ENCODE measurements at regions not wholly inside any gene's neighbourhood (a gene's known extent, or its start where the extent isn't known, plus 50 kb on each side); places are given as distances from the start of the nearest gene placed in this dataset.

DNA sequence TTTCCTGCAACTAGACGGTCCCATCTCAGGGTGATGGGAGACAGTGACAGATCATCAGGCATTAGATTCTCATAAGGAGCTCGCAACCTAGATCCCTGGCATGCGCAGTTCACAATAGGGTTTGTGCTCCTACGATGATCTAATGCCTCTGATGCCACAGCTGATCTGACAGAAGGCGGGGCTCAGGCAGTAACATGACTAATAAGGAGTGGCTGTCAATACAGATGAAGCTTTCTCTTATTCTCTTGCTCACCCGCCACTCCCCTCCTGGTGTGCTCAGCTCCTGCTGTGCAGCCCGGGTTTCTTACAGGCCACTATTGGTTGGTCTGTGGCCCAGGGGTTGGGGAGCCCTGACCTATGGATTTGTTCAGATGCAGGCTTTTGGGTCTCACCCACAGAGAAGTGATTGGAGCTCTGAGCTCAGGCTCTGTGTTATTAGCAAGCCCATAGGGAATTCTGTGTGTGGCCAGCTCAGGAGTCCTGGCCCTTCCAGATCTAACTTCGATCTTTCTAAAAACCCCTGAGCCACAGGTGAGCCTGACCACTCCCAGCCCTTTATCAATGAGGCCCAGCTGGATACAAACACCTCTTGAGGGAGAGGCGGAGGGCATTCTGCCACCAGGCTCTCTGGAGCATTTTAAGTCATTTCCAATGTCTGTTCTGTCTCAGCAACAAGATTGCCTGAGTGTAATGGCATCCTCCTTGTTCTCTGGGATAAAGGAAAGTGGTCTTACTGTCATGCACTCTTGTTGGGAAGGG lies 351.8 kb downstream of the BUD13 start:
- TF ChIP-seq, protein P1, sequence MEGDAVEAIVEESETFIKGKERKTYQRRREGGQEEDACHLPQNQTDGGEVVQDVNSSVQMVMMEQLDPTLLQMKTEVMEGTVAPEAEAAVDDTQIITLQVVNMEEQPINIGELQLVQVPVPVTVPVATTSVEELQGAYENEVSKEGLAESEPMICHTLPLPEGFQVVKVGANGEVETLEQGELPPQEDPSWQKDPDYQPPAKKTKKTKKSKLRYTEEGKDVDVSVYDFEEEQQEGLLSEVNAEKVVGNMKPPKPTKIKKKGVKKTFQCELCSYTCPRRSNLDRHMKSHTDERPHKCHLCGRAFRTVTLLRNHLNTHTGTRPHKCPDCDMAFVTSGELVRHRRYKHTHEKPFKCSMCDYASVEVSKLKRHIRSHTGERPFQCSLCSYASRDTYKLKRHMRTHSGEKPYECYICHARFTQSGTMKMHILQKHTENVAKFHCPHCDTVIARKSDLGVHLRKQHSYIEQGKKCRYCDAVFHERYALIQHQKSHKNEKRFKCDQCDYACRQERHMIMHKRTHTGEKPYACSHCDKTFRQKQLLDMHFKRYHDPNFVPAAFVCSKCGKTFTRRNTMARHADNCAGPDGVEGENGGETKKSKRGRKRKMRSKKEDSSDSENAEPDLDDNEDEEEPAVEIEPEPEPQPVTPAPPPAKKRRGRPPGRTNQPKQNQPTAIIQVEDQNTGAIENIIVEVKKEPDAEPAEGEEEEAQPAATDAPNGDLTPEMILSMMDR (IDR thresholded peaks at IDR 0.05; ENCODE audit: low read depth, low read length, missing control alignments) = no peak
- no peak overlapping the region for H3K4me3 ChIP-seq (replicated peaks; ENCODE audit: low read depth, low read length)
- DNase-seq (ENCODE audit: extremely low read depth, low read depth) = no peak

DNA sequence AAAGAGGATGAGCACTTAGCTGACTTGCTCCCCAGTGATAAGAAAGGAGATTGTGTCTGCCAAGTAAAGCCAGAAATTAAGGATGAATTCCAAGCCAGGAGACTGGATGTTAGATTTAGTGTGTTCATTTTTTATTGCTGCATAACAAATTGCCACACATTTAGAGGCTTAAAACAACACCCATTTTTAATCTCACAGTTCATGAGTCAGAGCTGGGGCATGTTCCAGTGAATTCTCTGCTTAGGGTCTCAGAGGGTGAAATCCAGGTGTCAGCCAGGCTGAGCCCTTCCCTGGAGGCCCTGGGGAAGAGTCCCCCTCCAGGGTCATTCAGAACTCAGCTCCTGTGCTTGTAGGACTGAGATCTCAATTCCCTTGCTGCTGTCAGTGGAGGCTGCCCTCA lies 352.8 kb downstream of the BUD13 start:
- no peak overlapping the region for H3K4me3 ChIP-seq (replicated peaks; ENCODE audit: low read depth, low read length)
- TF ChIP-seq, protein P1 (IDR thresholded peaks at IDR 0.05; ENCODE audit: low read depth, low read length, missing control alignments) = no peak
- DNase-seq (ENCODE audit: extremely low read depth, low read depth) = no peak

DNA sequence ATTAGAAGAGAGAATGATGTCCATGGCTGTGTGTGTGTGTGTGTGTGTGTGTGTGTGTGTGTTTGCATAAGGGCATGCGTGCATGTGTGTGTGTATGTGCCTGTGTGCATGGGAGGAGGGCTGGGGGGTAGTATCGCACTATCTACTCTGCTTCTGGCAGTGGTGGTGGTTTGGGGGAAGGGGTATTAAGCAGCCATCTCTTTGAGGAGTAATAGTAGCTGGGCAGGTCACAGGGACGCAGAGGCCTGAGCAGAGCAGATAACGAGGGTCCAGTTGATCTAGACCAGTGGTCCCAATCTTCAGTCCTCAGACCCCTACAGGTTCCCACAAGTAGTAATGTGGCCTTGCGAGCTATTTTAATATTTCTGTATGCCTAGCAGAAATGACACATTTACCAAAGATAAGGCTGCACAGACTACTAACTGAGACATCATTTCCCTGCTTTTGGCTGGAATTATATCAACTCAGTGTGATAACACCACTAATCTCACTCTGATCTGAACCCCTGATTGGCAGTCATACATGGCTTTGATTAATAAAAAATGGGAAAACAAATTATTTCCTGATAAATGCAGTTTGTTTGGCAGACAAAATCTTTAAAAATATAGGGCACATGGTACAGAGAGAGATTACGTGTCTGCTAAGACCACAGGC lies 354.3 kb downstream of the BUD13 start:
- TF ChIP-seq, protein P1 (IDR thresholded peaks at IDR 0.05; ENCODE audit: low read depth, low read length, missing control alignments) = no peak
- no peak for DNase-seq (ENCODE audit: extremely low read depth, low read depth)
- H3K4me3 ChIP-seq (replicated peaks; ENCODE audit: low read depth, low read length) = no peak overlapping the region

DNA sequence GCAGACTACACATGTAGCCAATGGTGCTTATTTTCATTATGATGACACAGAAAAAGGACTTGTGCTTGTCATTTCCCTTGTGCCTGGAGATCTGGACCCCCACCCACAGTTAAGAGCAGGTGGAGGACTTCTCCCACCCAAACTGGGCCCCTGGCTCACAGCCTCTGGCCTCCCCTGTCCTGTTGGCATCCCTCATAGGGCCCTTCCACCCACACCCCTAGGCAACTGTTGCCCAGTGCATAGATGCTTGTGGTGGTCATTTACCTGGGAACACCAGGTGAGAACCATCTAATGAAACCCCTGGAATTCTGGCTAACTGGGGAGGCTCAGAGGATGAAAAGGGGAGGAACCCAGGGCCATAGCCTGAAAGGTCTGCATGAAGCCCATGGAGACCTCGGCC lies 355.9 kb downstream of the BUD13 start:
- H3K4me3 ChIP-seq (replicated peaks; ENCODE audit: low read depth, low read length) = no peak overlapping the region
- TF ChIP-seq, protein P1 (IDR thresholded peaks at IDR 0.05; ENCODE audit: low read depth, low read length, missing control alignments) = no peak

DNA sequence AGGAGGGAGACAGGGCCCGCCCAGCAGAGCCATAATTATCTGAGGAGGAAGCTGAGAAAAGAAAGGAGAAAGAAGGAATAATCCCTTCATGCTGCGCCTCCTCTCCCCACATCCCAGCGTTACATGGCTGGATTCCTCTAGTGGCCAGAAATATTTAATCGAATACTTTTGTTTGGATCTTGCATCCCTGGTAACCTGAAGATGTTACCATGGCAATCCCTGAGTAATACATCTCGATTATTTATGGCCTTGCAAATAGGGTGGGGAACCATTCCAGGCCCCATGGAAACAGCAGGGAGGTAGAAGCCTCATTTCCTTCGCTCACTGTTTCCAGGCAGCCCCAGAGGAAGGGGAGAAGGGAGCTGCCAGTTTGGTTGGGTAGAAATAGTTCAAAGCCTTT lies 357.7 kb downstream of the BUD13 start:
- no peak overlapping the region for H3K4me3 ChIP-seq (replicated peaks; ENCODE audit: low read depth, low read length)
- TF ChIP-seq, protein P1 (IDR thresholded peaks at IDR 0.05; ENCODE audit: low read depth, low read length, missing control alignments) = no peak
- no peak for DNase-seq (ENCODE audit: extremely low read depth, low read depth)

More for the DNA sequence above, 355.9 kb downstream of the BUD13 start:
- DNase-seq (ENCODE audit: extremely low read depth, low read depth) = no peak

DNA sequence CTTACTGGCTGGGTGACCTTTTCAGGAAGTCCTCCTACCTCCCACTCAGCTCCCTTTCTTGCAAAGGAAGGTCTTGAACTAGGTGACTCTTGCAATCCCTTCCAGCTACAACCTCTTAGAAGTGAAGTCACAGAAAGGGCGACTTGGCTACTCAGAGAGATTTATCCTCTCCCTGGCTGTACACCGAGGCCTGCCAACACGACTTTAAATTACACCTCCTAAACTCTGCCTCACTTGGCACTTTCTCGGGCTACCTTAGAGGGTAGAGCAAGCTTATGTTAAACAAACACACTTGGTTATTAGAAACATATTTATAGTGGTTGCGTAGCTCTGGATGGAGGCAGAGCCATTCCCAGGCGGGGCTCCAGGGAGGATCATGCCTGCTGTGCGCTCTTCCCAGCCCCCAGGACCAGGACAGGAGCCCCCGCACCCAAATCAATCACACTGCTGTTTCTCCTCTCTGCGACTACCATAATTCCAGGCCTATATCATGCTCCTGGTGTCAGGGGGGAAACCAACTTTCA lies 358.4 kb downstream of the BUD13 start:
- TF ChIP-seq, protein P1 (IDR thresholded peaks at IDR 0.05; ENCODE audit: low read depth, low read length, missing control alignments) = no peak
- no peak overlapping the region for H3K4me3 ChIP-seq (replicated peaks; ENCODE audit: low read depth, low read length)
- DNase-seq (ENCODE audit: extremely low read depth, low read depth) = no peak
